CD8-positive, alpha-beta memory T cell (primary cell): ENCODE measurements at regions not wholly inside any gene's neighbourhood (a gene's known extent, or its start where the extent isn't known, plus 50 kb on each side); places are given as distances from the start of the nearest gene placed in this dataset.

Experiments
- CTCF ChIA-PET: fragments of 350-600 bp; sonication (Branson Sonifier 250); formaldehyde crosslinking; loops from one replicate; lab custom pipeline; 2021; ENCODE audit warnings: antibody characterized with exemption; lab: Charles Lee
- POLR2A ChIA-PET: fragments of 350-600 bp; sonication (Branson Sonifier 250); formaldehyde crosslinking; loops from one replicate; lab custom pipeline; 2021; ENCODE audit warnings: antibody characterized with exemption; lab: Charles Lee
- DNase-seq, 5 donors: peaks; one replicate each; pipeline versions ENCODE4 v3.0.0 to v3.0.0-alpha.2; 2020 to 2022; ENCODE audit warnings: mixed read lengths in 1 of 5
- H3K27ac ChIP-seq: one replicate; pipeline ENCODE4 v1.7.0; 2013; ENCODE audit warnings: low read depth, mild to moderate bottlenecking, low read length, moderate library complexity
- H3K27me3 ChIP-seq: 2 replicates; pipeline ENCODE4 v1.7.0; 2013; ENCODE audit warnings: low read length, mild to moderate bottlenecking; ENCODE audit not compliant: insufficient read depth, poor library complexity, severe bottlenecking
- H3K36me3 ChIP-seq: 2 replicates; pipeline ENCODE4 v1.7.0; 2013; ENCODE audit warnings: mild to moderate bottlenecking, low read length, moderate library complexity; ENCODE audit not compliant: insufficient read depth
- H3K4me1 ChIP-seq: 2 replicates; pipeline ENCODE4 v1.7.0; 2013; ENCODE audit warnings: mild to moderate bottlenecking, low read length, moderate library complexity; ENCODE audit not compliant: insufficient read depth
- H3K4me3 ChIP-seq: 2 replicates; pipeline ENCODE4 v1.7.0; 2013; ENCODE audit warnings: mild to moderate bottlenecking, low read length
- H3K9me3 ChIP-seq: 2 replicates; pipeline ENCODE4 v1.7.0; 2013; ENCODE audit warnings: mild to moderate bottlenecking, low read length
- H3K27ac Mint-ChIP-seq, 8 donors: one replicate each; pipeline ENCODE4 v1.8.0; 2020 to 2021; ENCODE audit warnings: mixed read lengths in 8 of 8, mild to moderate bottlenecking in 6 of 8, inconsistent platforms in 3 of 8, moderate library complexity in 3 of 8
- H3K27me3 Mint-ChIP-seq, 2 donors: one replicate each; pipeline ENCODE4 v1.8.0; 2020 to 2021; ENCODE audit warnings: mixed read lengths in 2 of 2, mild to moderate bottlenecking in 1 of 2, moderate library complexity in 1 of 2
- H3K36me3 Mint-ChIP-seq, 3 donors: one replicate each; pipeline ENCODE4 v1.8.0; 2020 to 2021; ENCODE audit warnings: mixed read lengths in 3 of 3, inconsistent platforms in 1 of 3, mild to moderate bottlenecking in 1 of 3
- H3K4me1 Mint-ChIP-seq, 3 donors: one replicate each; pipeline ENCODE4 v1.8.0; 2020 to 2021; ENCODE audit warnings: mixed read lengths in 3 of 3, inconsistent platforms in 1 of 3, mild to moderate bottlenecking in 1 of 3
- H3K4me3 Mint-ChIP-seq, 7 donors: one replicate each; pipeline ENCODE4 v1.8.0; 2020 to 2021; ENCODE audit warnings: mixed read lengths in 7 of 7, mild to moderate bottlenecking in 6 of 7, moderate library complexity in 4 of 7, inconsistent platforms in 2 of 7
- H3K9me3 Mint-ChIP-seq, 5 donors: one replicate each; pipeline ENCODE4 v1.8.0; 2020 to 2022; ENCODE audit warnings: mixed read lengths in 5 of 5, mild to moderate bottlenecking in 3 of 5, moderate library complexity in 2 of 5, inconsistent platforms in 1 of 5

DNA sequence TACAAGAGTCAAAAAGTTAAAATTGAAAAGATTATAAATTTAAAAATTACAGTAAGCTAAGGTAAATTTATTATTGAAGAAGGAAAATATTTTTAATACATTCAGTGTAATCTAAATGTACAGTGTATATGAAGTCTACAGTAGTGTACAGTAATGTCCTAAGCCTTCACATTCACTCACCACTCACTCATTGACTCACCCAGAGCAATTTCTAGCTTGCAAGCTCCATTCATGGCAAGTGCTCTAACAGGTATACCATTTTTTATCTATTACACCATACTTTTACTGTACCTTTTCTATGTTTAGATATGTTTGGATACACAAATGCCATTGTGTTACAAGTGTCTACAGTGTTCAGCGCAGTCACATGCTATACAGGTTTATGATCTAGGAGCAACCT is 389.7 kb downstream of the RASEF start:
- H3K27me3 Mint-ChIP-seq, result no peaks in the 10 kb centered on the region
- peaks cover 0 to 19% (median 2%) of the 10 kb centered on the region in 5 donors for H3K9me3 Mint-ChIP-seq
- ChIA-PET CTCF (no interaction called here), POLR2A (no interaction called here)
- DNase-seq, result no peak
- no peaks in the 10 kb centered on the region for H3K36me3 Mint-ChIP-seq
- Histone ChIP-seq H3K27ac (no peak overlapping the region), H3K4me1 (no peaks in the 10 kb centered on the region), H3K9me3 (no peaks in the 10 kb centered on the region), H3K36me3 (no peaks in the 10 kb centered on the region), H3K27me3 (no peaks in the 10 kb centered on the region), H3K4me3 (no peak overlapping the region)
- H3K4me3 Mint-ChIP-seq, result no peak overlapping the region
- no peak overlapping the region for H3K27ac Mint-ChIP-seq
- no peaks in the 10 kb centered on the region for H3K4me1 Mint-ChIP-seq

DNA sequence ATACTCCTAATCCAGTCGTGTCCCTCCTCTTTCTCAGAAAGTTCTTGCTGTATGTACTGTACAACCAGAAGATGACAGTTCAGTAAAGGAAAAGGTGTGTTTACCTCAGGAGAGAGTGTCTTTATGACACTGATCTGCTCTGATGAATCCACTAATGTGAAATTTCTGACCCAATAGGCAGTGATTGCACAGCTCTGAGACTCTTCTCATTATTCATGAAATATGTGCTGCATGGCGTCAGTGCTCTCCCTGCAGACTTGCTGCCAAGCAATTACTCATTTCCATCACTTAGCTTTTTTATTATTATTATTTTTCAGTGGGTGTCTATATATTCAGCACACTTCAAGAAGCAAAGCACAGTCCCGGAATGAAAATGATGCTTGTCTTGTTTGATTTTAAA is 389.0 kb downstream of the RASEF start:
- DNase-seq, result no peak
- no peaks in the 10 kb centered on the region for H3K9me3 ChIP-seq
- H3K4me3 ChIP-seq, result no peak overlapping the region
- H3K27ac ChIP-seq, result no peak overlapping the region
- no peaks in the 10 kb centered on the region for H3K4me1 ChIP-seq
- Mint-ChIP-seq H3K36me3 (no peaks in the 10 kb centered on the region), H3K27ac (no peak overlapping the region), H3K9me3 (peaks cover 0 to 19% (median 2%) of the 10 kb centered on the region in 5 donors), H3K27me3 (no peaks in the 10 kb centered on the region), H3K4me3 (no peak overlapping the region), H3K4me1 (no peaks in the 10 kb centered on the region)
- ChIA-PET CTCF (no interaction called here), POLR2A (no interaction called here)
- no peaks in the 10 kb centered on the region for H3K36me3 ChIP-seq
- H3K27me3 ChIP-seq, result no peaks in the 10 kb centered on the region

DNA sequence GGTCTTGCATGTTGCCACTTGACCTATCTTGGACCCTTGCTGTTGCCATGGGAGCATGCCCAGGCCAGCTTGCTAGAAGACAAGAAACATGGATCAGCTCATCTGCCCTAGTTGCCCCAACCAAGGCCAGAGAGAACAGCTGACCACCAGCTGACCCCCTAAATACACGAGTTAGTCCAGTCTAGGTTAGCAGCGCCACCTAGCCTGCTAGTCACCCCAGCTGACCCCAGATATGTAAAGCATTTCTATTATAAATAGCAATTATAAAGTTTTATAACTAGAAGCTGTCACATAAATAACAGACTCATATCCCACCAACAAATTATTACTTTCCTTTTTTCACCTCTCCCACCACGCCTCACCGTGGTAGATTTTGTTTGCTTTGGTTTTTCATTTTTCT is 387.8 kb downstream of the RASEF start:
- DNase-seq, result no peak
- Mint-ChIP-seq H3K27me3 (no peaks in the 10 kb centered on the region), H3K9me3 (peaks cover 0 to 17% (median 2%) of the 10 kb centered on the region in 5 donors), H3K36me3 (no peaks in the 10 kb centered on the region), H3K4me1 (no peaks in the 10 kb centered on the region), H3K4me3 (peak overlapping the region in 1 of 7 donors; percentile 40), H3K27ac (no peak overlapping the region)
- CTCF ChIA-PET, result no interaction called here
- POLR2A ChIA-PET, result no interaction called here
- no peaks in the 10 kb centered on the region for H3K36me3 ChIP-seq
- H3K9me3 ChIP-seq, result no peaks in the 10 kb centered on the region
- H3K4me1 ChIP-seq, result no peaks in the 10 kb centered on the region
- no peak overlapping the region for H3K27ac ChIP-seq
- no peaks in the 10 kb centered on the region for H3K27me3 ChIP-seq
- no peak overlapping the region for H3K4me3 ChIP-seq

DNA sequence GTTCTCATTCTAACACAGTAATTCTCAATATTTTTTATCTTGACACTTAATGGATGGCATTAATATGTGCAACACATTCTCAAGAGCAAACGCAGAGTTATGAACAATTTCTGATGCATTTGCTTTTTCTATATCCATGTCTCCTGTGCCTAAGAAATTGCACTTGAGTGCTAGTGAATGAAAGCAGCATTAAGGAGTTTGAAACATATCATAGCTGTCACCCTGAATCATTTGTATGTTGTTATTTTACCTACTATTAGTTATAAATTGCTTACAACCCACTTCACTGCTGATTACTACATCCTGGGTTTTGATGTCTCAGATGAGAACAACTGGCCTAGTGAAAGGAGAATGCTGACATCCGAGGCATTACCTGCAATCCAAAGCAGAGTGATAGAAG is 387.3 kb downstream of the RASEF start:
- Histone ChIP-seq H3K36me3 (no peaks in the 10 kb centered on the region), H3K4me3 (no peak overlapping the region), H3K27me3 (no peaks in the 10 kb centered on the region), H3K9me3 (no peaks in the 10 kb centered on the region), H3K27ac (no peak overlapping the region), H3K4me1 (no peaks in the 10 kb centered on the region)
- DNase-seq, result no peak
- no peak overlapping the region for H3K4me3 Mint-ChIP-seq
- no peaks in the 10 kb centered on the region for H3K36me3 Mint-ChIP-seq
- peaks cover 0 to 14% (median 0%) of the 10 kb centered on the region in 5 donors for H3K9me3 Mint-ChIP-seq
- no peaks in the 10 kb centered on the region for H3K27me3 Mint-ChIP-seq
- ChIA-PET CTCF (no interaction called here), POLR2A (no interaction called here)
- H3K4me1 Mint-ChIP-seq, result no peaks in the 10 kb centered on the region
- H3K27ac Mint-ChIP-seq, result peak overlapping the region in 1 of 8 donors; percentile 33

DNA sequence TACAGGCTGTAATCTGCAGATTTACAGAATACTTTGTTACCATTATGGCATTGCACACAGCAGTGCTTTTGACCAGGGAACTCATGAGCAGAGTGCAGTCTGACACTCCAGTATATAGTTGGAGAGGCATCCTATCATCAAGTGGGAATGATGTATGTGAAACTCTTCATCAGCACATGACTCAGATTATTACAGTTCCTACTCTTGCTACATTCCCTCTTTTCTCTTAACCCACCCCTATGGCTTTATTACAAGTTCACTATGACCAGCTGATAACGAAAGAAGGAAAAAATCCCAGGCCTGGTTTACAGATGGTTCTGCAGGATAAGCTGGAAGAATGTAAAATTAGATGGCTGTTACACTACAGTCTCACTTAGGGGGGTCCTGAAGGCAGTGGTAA is 385.9 kb downstream of the RASEF start:
- Mint-ChIP-seq H3K9me3 (peaks cover 0 to 11% (median 0%) of the 10 kb centered on the region in 5 donors), H3K27ac (no peak overlapping the region), H3K4me3 (no peak overlapping the region)

DNA sequence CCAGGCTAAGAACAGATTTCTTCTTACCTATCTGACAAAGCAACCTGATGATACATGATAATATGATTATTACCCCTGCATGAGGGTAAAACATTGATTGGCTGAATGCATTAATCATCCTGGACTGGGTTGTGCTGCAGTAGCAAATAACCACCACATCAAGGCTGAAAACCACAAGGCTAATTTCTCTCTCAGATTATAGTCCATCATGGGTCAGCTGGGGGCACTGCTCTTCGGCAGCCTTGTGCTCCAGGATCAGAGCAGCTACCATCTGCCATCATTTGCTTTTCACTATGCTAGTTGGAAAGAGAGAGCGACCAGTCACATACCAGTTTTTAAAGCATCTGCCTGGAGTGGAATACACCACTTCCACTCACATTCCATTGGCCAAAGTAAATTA is 383.5 kb downstream of the RASEF start:
- Mint-ChIP-seq H3K36me3 (no peaks in the 10 kb centered on the region), H3K4me1 (no peaks in the 10 kb centered on the region), H3K4me3 (no peak overlapping the region), H3K27ac (no peak overlapping the region), H3K9me3 (peaks cover 0 to 16% (median 0%) of the 10 kb centered on the region in 5 donors), H3K27me3 (no peaks in the 10 kb centered on the region)
- Histone ChIP-seq H3K4me1 (no peaks in the 10 kb centered on the region), H3K27me3 (no peaks in the 10 kb centered on the region), H3K4me3 (no peak overlapping the region), H3K36me3 (no peaks in the 10 kb centered on the region), H3K9me3 (no peaks in the 10 kb centered on the region), H3K27ac (no peak overlapping the region)
- CTCF ChIA-PET, result no interaction called here
- no peak for DNase-seq
- POLR2A ChIA-PET, result no interaction called here

More for the DNA sequence above, 385.9 kb downstream of the RASEF start:
- H3K4me3 ChIP-seq, result no peak overlapping the region
- H3K4me1 Mint-ChIP-seq, result no peaks in the 10 kb centered on the region
- H3K27me3 Mint-ChIP-seq, result no peaks in the 10 kb centered on the region
- DNase-seq, result no peak
- POLR2A ChIA-PET, result no interaction called here
- H3K4me1 ChIP-seq, result no peaks in the 10 kb centered on the region
- no peaks in the 10 kb centered on the region for H3K36me3 Mint-ChIP-seq
- no peak overlapping the region for H3K27ac ChIP-seq
- CTCF ChIA-PET, result no interaction called here
- no peaks in the 10 kb centered on the region for H3K27me3 ChIP-seq
- no peaks in the 10 kb centered on the region for H3K9me3 ChIP-seq
- H3K36me3 ChIP-seq, result no peaks in the 10 kb centered on the region

DNA sequence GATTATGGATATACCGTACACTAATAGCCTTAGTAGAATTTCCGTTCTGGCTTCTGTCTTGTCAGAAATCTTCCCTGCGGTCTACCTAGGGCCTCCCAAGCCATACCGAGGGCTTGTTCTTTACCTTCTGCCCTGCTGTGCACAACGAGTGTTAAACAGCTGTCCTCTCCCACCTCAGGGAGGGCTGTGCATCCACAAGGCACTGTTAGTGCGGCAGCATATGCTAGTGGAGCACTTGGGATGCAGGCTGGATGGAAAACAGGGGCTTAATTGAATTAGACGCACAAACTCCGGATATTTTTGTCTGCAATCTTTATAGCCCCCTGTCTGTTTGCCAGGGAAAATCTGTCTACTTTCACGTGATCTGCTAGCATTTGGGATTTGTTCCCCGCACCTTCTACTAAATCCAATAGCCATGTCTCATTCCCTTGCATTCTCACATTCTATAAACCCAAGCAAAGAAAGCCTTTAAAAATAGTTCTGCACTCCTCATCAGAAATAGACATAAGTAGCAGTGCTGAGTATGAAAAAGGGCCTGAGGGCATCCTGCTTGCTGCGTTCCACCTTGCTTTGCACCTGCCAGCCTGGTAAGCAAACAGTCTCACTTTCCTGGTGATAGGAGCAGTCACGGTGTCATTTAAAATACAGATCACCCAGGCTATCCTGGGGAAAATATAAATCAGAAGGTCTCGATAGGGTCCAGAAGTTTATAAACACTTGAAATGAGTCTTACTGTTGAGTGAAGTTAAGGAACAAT is 382.6 kb downstream of the RASEF start:
- POLR2A ChIA-PET, result no interaction called here

DNA sequence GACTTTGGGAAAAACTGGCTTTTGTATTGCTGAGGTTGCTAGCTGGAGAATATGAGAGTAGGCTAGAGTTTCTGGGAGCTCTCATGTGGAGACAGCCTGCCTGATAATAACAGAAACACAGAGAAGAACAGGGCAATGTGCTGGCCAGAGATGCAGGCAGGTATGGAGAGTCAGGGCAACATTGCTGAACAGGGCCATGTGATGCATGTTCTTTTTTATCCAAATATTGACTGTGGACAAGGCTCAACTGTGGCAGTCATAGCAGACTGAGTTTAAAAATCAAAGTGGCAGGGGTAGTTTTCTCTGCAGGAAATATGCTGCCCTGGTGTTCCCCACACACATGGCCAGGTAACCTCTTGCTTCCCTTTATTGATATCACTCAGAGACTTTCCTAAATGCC is 381.1 kb downstream of the RASEF start:
- H3K4me1 ChIP-seq, result no peaks in the 10 kb centered on the region
- Mint-ChIP-seq H3K27me3 (no peaks in the 10 kb centered on the region), H3K36me3 (no peaks in the 10 kb centered on the region), H3K9me3 (peaks cover 0 to 19% (median 8%) of the 10 kb centered on the region in 5 donors), H3K27ac (no peak overlapping the region), H3K4me3 (no peak overlapping the region), H3K4me1 (no peaks in the 10 kb centered on the region)
- no peak overlapping the region for H3K4me3 ChIP-seq
- no peaks in the 10 kb centered on the region for H3K27me3 ChIP-seq
- no peak overlapping the region for H3K27ac ChIP-seq
- DNase-seq, result no peak
- ChIA-PET CTCF (no interaction called here), POLR2A (no interaction called here)
- no peaks in the 10 kb centered on the region for H3K36me3 ChIP-seq
- H3K9me3 ChIP-seq, result no peaks in the 10 kb centered on the region

More for the DNA sequence above, 382.6 kb downstream of the RASEF start:
- Mint-ChIP-seq H3K9me3 (peaks cover 0 to 12% (median 3%) of the 10 kb centered on the region in 5 donors), H3K36me3 (no peaks in the 10 kb centered on the region), H3K27ac (no peak overlapping the region), H3K4me3 (no peak overlapping the region), H3K4me1 (no peaks in the 10 kb centered on the region), H3K27me3 (no peaks in the 10 kb centered on the region)
- H3K36me3 ChIP-seq, result no peaks in the 10 kb centered on the region
- no peaks in the 10 kb centered on the region for H3K27me3 ChIP-seq
- H3K9me3 ChIP-seq, result no peaks in the 10 kb centered on the region
- no peak overlapping the region for H3K4me3 ChIP-seq
- no peak for DNase-seq
- H3K27ac ChIP-seq, result no peak overlapping the region
- no peaks in the 10 kb centered on the region for H3K4me1 ChIP-seq
- CTCF ChIA-PET, result interaction anchor here (1.1 kb wide), 1 partner anchor 32 kb away, joined by 3 read pairs; no protein-coding TSS in a partner anchor
